ENCODE measurements at regions not wholly inside any gene's neighbourhood (a gene's known extent, or its start where the extent isn't known, plus 50 kb on each side); places are given as distances from the start of the nearest gene placed in this dataset.

DNA sequence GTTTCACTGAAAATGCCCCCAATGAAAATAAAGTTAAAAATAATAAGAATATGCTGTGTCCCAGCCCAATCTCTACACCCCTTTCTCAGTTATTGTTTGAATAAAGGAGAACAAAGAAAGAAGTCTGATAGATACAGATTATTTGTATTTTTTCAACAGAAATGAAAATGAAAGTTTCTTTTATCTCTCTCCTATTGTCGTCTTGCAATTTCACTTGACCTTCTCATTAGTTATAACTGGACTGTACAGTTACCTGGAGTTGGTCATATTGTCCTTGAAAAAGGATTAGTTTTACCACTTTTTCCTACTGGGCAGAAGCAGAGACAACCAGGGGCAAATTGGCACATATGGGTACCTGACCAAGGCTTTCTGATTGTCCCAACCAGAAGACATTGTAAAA lies 440.0 kb downstream of the PDCD6IP start:
- TF ChIP-seq, protein P1, sequence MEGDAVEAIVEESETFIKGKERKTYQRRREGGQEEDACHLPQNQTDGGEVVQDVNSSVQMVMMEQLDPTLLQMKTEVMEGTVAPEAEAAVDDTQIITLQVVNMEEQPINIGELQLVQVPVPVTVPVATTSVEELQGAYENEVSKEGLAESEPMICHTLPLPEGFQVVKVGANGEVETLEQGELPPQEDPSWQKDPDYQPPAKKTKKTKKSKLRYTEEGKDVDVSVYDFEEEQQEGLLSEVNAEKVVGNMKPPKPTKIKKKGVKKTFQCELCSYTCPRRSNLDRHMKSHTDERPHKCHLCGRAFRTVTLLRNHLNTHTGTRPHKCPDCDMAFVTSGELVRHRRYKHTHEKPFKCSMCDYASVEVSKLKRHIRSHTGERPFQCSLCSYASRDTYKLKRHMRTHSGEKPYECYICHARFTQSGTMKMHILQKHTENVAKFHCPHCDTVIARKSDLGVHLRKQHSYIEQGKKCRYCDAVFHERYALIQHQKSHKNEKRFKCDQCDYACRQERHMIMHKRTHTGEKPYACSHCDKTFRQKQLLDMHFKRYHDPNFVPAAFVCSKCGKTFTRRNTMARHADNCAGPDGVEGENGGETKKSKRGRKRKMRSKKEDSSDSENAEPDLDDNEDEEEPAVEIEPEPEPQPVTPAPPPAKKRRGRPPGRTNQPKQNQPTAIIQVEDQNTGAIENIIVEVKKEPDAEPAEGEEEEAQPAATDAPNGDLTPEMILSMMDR (IDR thresholded peaks at IDR 0.05; ENCODE audit: insufficient read depth, low read length) = no peak
- TF ChIP-seq POLR2AphosphoS5 (IDR thresholded peaks at IDR 0.05; ENCODE audit: low read depth) = no peak
- no peak for TF ChIP-seq SPI1 (IDR thresholded peaks at IDR 0.05; ENCODE audit: borderline replicate concordance, low read depth)
- TF ChIP-seq REST (IDR thresholded peaks at IDR 0.05; ENCODE audit: insufficient replicate concordance, low read depth) = no peak

Data from HL-60 (cell line).